PFSK-1 (cell line): ENCODE measurements at regions not wholly inside any gene's neighbourhood (a gene's known extent, or its start where the extent isn't known, plus 50 kb on each side); places are given as distances from the start of the nearest gene placed in this dataset.

ENCODE experiments used
- POLR2AphosphoS5 ChIP-seq: IDR thresholded peaks from 2 replicates; pipeline ENCODE4 v1.6.1; 2012; ENCODE audit warnings: low read depth, mild to moderate bottlenecking, control low read depth, low read length, moderate library complexity
- TAF1 ChIP-seq: IDR thresholded peaks from 2 replicates; pipeline ENCODE4 v1.6.1; 2012; ENCODE audit warnings: low read length, control low read depth, borderline replicate concordance; ENCODE audit not compliant: insufficient read depth

GRCh38 chr7:83824214-83824613, 175.3 kb upstream of the SEMA3E start:
- TF ChIP-seq POLR2AphosphoS5 (no peak), TAF1 (no peak)
